NOMO-1 (cell line): ENCODE measurements at regions not wholly inside any gene's neighbourhood (a gene's known extent, or its start where the extent isn't known, plus 50 kb on each side); places are given as distances from the start of the nearest gene placed in this dataset.
"Not testable (repeated sequence)": the region's sequence is repeated elsewhere in the genome, so short reads cannot be mapped to it uniquely, and the experiment has no call there.

Experiments
- DNase-seq, 2 experiments: peaks; one replicate each; lab custom pipeline; 2025; ENCODE audit not compliant: unreplicated experiment in 2 of 2; lab: John Stamatoyannopoulos, UW

DNA sequence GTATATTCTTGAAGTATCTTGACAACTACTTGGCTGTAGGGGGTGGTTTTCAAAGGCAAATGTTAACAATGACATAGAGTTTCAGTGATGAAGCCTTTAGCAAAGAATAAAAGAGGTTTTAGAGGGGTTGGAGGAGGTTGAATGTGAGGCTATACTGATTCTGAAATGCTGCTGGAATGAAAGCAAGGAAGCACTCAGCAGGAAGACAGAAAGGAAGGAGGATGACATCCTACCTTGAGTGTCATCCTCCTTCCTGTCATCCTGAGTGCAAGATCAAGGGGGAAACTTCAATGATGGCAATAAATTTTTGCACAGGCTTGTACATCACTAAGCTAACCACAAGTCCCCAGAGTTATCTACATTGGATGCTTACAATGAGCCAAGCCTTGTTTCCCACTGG lies 120.5 kb downstream of the APIP start:
- DNase-seq = no peak

DNA sequence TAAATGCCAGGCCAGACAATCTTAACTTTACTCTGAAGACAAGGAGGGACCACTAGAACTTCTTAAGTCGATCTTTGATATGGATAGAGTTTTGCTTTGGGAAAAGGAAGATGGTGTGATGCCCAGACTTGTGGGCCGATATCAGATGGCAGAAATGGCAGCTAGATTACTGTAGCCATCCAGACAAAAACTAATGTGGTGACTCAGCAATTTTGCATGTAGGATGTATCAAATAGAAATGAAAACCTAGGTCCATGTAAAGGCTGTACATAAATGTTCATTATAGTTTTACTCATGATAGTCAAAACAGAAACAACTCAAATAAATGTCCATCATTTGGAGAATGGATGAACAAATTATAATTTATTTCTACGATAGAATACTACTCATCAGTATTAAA lies 121.5 kb downstream of the APIP start:
- DNase-seq = no peak

DNA sequence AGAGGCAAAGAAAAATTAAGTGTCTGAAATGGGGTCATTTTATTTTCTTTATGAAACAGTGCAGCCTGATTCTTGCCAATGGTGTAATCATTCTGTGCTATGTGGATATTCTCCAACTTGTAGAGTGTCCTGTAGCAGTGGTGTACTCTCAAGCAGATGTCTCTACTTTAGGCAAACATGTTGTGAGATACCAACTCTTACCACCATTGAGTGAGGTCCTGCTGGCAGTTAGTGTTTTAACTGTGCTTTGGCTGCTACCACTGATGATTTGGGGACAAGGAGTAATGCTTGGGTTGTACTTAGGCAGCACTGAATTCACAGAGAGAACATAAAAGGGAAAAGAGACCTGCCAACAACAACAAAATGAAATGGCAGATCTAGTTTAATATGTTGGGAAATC lies 122.5 kb downstream of the APIP start:
- DNase-seq = no peak

DNA sequence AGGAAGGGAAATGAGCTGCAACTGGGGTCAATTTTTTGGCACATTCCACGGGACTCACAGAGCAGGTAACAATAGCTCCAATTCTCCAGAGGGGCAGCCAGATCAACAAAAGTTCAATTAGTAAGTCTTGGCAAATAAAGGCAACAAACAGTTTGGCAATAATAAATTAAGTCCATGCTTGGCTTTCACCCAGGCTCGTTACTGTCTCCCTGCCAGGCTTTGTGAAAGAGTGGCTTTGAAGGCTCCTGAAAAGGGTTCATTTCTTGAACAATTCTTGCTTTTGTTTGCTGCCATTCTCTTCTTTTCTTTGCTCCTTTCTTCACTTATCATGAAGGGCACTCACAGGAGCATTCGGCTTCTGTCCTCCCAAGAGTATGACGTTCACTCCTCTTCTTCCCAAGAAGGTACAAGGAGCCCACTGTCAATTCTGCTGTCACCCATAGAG lies 123.3 kb downstream of the APIP start:
- DNase-seq = no peak

DNA sequence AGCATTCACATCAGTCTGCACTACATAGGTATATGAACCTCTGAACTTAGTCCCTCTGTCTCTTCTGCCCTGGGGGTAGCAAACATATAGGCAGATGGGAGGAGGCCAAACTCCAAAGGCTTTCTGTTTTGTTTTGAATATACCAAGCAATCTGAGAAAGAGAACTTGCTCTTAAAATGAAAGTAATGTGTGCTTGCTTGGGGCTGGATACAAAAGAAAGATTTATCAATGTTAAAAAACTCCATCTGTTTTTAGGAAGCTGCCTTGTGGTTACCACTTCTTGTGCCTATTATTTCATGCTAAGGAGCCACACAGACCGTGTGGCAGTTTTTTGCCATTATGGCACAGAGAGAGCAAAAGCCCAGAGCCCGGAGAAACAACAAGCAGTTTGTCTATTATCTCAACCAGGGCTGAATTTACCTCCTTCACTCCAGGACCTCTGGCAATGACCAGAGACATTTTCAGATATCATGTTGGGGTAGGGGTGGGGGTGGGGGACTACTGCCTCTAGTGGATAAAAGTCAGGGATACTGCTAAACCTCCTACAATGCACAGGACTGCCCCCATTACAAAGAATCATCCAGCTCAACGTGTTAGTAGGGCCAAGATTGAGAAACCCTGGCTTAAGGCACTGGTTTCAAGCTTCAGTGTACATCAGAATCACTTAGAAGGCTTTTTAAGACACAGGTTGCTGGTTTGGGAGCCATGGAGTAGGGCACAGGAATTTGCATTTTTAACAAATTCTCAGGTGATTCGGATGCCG lies 124.2 kb downstream of the APIP start:
- no peak for DNase-seq

DNA sequence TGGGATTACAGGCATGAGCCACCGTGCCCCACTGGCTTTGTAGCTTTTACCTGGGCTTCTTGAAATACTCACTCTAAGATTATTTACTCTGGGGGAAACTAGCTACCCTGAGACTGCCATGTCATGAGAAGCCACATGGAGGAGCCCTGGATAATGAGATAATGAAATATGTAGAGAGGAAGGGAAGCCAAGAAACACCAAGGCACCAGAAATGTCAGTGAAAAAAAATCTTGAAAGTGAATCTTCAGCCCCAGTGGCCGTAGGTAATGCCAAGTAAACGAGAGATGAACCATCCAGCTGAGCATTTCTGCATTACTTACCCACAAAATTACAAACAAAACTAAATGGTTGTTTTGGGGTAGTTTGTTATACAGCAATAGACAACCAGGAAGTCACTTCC lies 125.6 kb downstream of the APIP start:
- DNase-seq = no peak

DNA sequence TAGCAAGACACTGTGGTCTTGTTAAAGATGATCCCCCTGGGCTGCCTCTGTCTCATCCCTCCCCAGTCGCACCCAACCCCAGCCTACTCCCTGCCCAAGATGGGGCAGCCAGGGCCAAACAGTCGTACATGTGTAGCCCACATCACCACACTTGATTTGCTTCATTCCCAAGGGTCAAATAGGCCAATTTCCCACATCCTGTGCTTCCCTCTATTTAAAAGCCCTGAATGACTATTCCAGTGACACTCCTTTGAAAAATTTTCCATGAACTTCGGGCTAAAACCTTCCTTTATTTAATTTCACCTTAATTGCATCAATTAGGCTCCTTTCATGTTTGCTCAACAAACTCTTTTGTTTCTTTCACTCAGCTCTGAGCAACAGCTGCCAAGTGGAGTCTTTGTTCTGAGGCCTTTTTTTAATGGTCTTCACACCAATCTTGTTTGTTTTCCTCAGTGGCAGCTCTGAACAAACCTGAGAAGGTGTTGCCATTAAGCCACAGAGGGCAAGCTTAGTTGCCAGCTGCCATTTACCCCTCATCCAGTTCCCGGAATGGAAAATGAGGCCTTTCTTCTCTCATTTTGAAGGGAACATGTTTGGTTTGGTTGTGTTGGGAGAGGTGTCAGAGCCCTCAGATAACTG lies 126.9 kb downstream of the APIP start:
- DNase-seq = no peak

DNA sequence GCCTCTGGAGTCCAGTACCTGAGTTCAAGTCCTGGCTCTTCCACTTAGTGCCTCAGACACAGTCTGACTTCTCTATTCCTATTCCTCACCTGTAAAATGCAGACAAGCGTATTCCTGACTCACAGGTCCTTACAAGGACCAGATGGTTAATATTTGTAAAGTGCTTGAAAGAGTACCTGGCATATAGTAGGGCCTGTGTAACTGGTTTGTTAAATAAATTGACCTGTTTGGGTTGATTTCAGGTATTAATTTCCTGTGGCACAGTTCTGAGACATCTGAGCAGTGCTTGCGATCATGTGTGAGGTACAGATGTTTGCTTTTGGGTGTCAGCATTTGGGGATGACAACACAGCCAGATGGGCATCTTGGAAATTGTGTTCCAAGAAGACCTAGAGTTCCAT lies 127.5 kb downstream of the APIP start:
- DNase-seq = no peak

DNA sequence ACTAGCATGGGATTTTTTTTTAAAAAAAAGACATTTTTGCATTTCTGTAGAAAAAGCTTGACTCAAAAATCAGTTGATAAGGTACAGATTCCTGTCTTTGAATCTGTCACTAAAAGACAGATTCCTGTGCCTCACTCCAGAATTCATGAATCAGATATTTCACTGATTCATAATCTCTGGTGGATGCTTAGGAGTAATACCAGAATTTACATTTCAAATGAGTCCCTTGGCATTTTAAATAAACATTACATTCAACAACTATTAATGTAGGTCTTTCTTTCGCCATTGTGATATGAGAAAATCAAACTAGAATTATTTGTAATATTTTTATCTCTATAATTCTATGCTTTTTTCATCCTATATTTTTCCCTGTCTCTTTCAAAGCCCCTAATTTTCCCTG lies 128.3 kb downstream of the APIP start:
- no peak for DNase-seq

DNA sequence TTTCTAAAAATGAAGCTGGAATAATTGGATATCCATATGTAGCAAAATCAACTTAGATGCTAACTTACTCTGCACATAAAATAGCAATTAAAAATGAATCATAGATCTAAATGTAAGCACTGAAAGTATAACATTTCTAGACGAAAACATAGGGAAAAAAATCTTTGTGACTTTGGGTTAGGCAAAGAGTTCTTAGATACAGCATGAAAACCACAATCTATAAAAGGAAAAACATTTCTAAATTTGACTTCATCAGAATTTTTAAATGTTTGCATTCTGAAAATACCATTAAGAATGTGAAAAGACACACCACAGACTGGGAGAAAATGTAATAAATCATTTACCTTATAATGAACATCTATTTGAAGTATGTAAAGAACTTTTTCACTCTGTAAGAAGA lies 128.8 kb downstream of the APIP start:
- DNase-seq = no peak

DNA sequence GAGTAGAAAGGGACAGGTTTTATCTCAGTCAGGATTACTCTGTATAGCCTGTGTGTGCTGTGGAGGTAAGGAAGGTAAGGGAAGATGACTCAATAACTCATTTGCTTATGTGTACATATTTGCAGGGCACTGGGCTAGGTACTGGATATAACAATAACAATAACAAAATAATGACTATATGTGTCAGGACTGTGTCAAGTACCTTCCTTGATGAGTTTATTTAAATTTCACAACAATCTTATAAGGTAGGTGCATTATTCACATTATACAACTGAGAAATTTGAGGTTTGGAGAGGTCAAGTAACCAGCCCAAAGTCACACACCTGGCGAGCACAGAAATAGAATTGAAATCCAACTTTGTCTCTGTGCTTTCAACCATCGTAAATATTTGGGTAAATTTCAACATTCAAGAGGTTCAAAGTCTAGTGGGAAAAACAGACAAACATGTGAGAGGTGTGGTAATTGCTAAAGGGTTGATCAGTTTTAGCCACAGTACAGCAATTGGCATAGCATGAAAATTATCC lies 131.8 kb downstream of the APIP start:
- DNase-seq = no peak

DNA sequence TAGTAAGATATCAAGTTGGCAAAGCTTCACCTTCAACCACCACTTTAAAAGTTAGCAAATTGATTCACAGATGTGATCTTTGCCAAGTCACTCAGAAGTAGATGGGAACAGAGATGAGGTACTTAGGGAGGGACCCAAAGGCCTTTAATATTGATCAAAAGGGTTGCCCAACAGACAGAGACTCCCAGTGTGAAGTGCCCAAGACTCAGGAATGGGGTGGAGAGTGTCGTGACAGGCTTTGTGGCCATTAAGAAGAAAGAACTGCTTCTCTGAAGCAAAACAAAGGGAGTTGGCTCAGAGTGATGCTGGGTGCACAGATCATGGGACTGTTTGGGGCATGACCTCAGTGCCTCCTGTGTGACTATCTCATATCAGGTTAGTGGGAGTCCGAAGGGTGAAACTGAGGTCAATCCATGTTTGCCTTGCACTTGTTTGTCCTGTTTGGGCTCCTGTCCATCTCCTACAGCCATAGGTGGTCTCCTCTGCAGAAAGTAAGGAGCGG lies 132.3 kb downstream of the APIP start:
- DNase-seq = no peak

DNA sequence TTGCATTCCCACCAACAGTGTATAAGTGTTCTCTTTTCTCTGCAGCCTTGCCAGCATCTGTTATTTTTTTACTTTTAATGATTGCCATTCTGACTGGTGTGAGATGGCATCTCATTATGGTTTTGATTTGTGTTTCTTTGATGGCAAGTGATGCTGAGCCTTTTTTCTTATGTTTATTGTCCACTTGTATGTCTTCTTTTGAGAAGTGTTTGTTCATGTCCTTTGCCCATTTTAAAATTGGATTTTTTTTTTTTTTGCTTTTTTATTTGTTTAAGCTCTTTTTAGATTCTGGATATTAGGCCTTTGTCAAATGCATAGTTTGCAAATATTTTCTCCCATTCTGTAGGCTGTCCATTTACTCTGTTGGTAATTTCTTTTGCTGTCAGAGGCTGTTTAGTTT lies 134.4 kb downstream of the APIP start:
- not testable (repeated sequence) for DNase-seq

DNA sequence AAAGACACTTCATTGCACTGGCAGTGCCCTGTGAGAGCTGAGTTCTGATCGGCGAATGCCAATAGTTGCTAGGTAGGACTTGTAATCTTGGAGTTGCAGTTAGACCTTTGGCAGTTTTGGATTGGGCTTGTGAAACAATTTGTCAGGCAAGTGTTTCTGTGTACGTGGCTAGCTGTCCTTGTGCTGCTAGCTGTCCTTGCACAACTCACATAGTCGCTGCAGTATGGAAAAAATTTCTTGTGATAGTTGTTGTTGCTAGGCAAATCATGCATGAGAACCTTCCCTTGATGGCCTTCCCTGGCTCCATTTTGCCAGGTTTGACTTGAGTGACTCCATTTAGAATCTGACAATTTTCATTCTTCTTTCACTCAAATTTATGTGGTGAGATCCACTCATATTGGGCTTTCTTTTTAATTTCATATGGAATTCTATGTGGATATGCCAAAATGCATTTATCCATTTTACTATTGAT lies 140.7 kb downstream of the APIP start:
- no peak for DNase-seq

DNA sequence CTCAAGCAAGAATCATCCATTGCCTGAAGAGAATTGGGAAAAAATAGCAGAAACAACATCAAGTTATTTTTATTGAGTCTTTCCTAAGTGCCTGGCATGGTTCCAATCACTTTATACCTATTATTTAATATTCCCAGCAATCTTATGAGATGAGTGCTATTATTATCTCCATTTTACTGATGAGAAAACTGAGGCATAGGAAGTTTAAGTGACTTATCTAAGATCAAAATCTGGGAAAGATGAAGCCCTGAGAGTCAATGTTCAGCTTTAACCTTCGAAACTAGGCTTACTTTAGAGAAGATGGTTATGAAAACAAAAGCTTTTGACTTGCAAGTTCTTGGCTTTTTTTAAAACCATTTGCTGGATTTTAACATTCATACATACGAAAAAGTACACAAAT lies 141.6 kb downstream of the APIP start:
- no peak for DNase-seq

DNA sequence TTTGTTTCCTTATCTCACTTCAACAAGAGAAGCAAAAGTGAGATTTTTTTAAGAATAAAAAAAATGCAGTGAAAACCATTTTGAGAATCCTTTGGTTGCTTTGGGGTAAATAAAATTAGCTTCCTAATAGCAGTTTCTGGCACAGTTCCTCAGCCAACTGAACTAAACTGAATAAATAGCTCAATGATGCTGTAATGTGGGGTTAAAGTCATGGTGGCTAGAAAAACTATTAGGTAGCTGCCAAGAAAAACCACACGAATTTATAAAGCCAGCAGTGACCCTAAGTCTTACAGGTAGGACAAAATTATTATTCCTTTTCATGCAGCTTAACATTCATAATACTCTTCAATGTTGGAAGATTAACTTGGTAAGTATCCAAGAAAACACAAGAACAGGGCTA lies 142.4 kb downstream of the APIP start:
- no peak for DNase-seq

DNA sequence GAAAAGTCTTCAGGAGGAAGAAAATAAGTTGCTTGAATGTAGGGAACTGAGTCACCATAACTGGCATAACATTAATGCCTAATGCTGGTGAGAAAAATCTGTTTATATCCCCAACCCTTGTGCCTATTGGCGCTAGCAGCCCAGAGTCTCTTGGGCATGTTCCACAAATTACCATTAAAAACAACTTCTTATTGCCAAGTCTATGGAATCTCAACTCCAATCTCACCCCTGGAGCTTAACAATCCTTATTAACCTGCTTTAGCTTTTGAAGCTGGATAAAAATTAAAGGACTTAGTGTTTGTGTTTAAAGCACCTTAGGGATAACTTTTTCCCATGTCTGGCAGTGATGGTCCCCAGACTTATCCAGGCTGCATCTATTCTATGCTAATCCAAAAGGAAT lies 143.0 kb downstream of the APIP start:
- no peak for DNase-seq

DNA sequence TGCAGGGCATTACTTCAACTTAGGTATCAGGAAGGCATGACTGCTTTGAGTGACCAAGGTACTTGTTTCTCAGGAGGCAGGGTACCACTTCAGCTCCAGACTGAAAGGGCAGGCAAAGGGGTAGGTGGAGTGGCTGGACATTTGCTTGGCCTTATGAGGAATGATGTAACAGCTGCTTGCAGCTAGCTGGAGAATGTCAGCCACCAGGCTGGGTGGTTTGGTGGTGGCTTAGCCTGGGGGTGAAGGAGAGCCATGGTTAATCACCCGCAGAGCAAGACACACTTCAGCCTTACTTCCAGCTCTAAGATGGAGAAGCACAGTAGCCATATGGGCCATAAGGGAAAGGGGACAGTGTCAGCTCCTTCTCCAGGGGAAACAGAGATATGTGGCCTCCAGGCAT lies 146.1 kb downstream of the APIP start:
- no peak for DNase-seq

DNA sequence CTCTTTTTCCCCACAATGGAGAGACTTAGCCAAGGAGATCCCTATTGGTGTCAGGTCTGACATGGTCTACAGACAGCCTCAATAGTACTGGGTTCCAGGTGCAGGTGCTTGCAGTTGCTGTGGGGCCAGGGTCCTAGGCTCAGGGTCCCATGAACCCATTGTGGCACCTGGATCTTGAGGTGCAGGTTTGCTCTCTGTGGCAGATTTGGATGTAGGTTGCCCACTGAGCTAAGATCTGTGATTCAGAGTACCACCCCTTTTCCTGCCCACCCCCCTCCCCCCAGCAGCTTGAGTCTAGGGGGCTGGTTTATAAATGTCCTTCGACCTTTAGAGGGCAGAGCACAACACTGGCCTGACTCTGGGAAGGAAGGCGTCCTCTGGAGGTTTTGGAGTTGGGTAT lies 147.0 kb downstream of the APIP start:
- DNase-seq = no peak

DNA sequence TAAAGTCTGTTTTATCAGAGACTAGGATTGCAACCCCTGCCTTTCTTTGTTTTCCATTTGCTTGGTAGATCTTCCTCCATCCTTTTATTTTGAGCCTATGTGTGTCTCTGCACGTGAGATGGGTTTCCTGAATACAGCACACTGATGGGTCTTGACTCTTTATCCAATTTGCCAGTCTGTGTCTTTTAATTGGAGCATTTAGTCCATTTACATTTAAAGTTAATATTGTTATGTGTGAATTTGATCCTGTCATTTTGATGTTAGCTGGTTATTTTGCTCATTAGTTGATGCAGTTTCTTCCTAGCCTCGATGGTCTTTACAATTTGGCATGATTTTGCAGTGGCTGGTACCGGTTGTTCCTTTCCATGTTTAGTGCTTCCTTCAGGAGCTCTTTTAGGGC lies 141.7 kb downstream of the EHF start:
- not testable (repeated sequence) for DNase-seq

DNA sequence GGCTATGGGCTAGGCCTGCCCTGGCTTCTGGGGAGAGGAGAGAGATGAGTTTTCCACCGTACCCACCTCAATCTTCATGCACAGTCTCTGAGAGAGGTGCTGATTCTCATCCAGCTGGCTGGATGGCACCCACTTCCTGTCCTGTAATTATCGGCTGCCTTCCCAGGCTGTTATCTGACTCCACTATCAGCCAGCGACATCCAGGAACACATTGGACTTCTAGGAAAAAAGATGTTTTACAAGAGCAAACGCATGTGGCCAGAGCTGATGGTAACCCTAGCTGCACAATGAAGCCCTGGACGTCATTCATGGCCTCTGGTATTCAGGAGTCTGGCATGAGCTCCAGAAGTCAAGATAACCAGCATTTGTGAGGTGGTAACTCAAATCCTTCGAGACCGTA lies 137.4 kb downstream of the EHF start:
- no peak for DNase-seq

DNA sequence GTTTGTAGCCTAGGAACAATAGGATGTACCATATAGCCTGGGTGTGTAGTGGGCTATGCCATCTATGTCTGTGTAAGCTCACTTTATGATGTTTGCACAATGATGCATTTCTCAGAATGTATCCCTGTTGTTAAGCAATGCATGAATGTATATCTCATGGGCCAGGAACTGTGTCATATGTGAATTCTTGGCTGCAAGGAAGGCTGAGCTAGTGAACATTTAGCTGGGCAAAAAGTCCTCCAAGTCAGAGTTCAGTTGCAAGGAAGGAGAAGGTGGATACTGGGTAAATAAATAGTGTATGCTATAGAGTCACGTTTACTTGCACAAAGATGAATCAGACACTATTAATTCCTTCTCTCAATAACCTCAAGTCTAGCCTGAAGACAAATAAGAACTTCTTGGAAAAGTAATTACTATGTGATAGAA lies 136.1 kb downstream of the EHF start:
- DNase-seq = no peak
